HL-60 (cell line): ENCODE measurements at regions not wholly inside any gene's neighbourhood (a gene's known extent, or its start where the extent isn't known, plus 50 kb on each side); places are given as distances from the start of the nearest gene placed in this dataset.

Experiments used
- DNase-seq, 2 experiments: peaks; one replicate each; pipeline ENCODE4 v3.0.0-alpha.2; 2010 to 2020; ENCODE audit warnings: low read depth in 1 of 2, low spot score in 1 of 2
- H3K27ac ChIP-seq: fragments of 250-450 bp; sonication (Bioruptor Pico); replicated peaks from 2 replicates; pipeline ENCODE4 v1.5.1; 2020; ENCODE audit warnings: mild to moderate bottlenecking, moderate library complexity
- H3K27me3 ChIP-seq: fragments of 250-450 bp; sonication (Bioruptor Pico); 2 replicates; pipeline ENCODE4 v1.5.1; 2021; ENCODE audit warnings: mild to moderate bottlenecking, moderate library complexity; ENCODE audit not compliant: insufficient read depth, poor library complexity, severe bottlenecking
- H3K4me3 ChIP-seq: replicated peaks from 2 replicates; pipeline ENCODE4 v1.5.1; 2011; ENCODE audit warnings: mild to moderate bottlenecking, control low read depth, low read length; ENCODE audit not compliant: insufficient read depth
- CTCF ChIP-seq: IDR thresholded peaks from one replicate; pipeline ENCODE4 v1.5.1; 2011; ENCODE audit warnings: low read length, control low read depth, inconsistent platforms; ENCODE audit not compliant: insufficient read depth
- GABPA ChIP-seq: IDR thresholded peaks from 2 replicates; pipeline ENCODE4 v1.6.1; 2012; ENCODE audit warnings: low read depth
- POLR2AphosphoS5 ChIP-seq: IDR thresholded peaks from 2 replicates; pipeline ENCODE4 v1.6.1; 2012; ENCODE audit warnings: low read depth
- REST ChIP-seq: IDR thresholded peaks from 2 replicates; pipeline ENCODE4 v1.6.1; 2012; ENCODE audit warnings: low read depth; ENCODE audit not compliant: insufficient replicate concordance
- SPI1 ChIP-seq: IDR thresholded peaks from 2 replicates; pipeline ENCODE4 v1.6.1; 2012; ENCODE audit warnings: low read depth, mild to moderate bottlenecking, borderline replicate concordance

- TF ChIP-seq SPI1: no peak
- no peak for TF ChIP-seq POLR2AphosphoS5
- TF ChIP-seq GABPA: no peak
- TF ChIP-seq CTCF: no peak
- TF ChIP-seq REST: no peak
- DNase-seq: no peak
Observed at GRCh38 chr16:5649762-5650743, 552.5 kb upstream of the EEF2KMT start.

GRCh38 chr16:5647051-5647450, 549.5 kb upstream of the EEF2KMT start:
- H3K27me3 ChIP-seq: no peaks in the 10 kb centered on the region
- DNase-seq: no peak
- TF ChIP-seq GABPA (no peak), POLR2AphosphoS5 (no peak), CTCF (no peak), REST (no peak), SPI1 (no peak)
- no peak overlapping the region for H3K27ac ChIP-seq
- H3K4me3 ChIP-seq: no peak overlapping the region

More at GRCh38 chr16:5649762-5650743, 552.5 kb upstream of the EEF2KMT start:
- no peaks in the 10 kb centered on the region for H3K27me3 ChIP-seq
- no peak overlapping the region for H3K4me3 ChIP-seq
- no peak overlapping the region for H3K27ac ChIP-seq

- Histone ChIP-seq H3K27ac (no peak overlapping the region), H3K4me3 (no peak overlapping the region), H3K27me3 (no peaks in the 10 kb centered on the region)
- no peak for TF ChIP-seq REST
- no peak for TF ChIP-seq CTCF
- no peak for TF ChIP-seq POLR2AphosphoS5
- no peak for TF ChIP-seq SPI1
- DNase-seq: no peak
Observed at GRCh38 chr16:5643855-5644531, 546.4 kb upstream of the EEF2KMT start.
